GM21447 (cell line): ENCODE measurements at regions not wholly inside any gene's neighbourhood (a gene's known extent, or its start where the extent isn't known, plus 50 kb on each side); places are given as distances from the start of the nearest gene placed in this dataset.

ENCODE experiments used
- ATAC-seq: cut with Tn5 transposase; IDR thresholded peaks from one replicate; pipeline ENCODE4 v1.9.1; 2021; ENCODE audit not compliant: unreplicated experiment

DNA sequence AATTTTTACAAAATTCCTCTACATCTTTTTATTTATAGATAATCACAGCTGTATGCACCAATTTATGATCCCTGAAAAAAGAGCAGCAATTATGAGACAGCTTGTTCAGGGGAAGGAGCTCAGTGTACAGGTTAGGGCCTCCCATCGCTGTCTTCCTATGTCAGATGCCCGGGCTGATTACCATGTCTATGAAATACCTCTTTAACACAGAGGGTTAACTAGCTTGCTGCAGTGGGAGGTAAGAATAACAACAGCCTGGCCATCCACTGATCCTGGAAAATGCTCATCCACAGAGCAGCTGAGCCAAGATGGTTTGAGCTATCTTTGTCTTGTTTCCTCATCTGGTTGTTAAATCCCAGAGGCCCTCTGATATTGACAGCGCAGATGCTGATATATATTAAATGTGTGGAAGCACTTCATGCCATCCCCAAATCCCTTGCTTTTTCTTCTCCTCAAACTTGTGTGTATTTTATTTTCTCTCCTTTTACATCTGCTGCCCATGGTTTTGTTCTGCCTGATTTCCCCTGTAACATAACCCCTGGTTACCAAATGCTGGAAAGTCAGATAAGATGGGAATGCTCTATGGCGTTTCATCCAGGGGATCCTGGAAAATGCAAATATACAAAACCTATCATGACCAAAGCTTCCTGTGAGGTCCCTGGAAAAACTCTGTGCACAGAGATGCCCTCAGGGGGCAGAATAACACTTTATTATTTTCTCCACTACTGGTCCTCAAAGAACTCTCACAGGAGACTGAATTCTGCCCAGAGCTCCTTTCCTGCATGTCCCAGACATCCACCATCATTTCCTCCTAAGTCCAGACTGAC is 85.8 kb upstream of the PUDP start:
- no peak for ATAC-seq

DNA sequence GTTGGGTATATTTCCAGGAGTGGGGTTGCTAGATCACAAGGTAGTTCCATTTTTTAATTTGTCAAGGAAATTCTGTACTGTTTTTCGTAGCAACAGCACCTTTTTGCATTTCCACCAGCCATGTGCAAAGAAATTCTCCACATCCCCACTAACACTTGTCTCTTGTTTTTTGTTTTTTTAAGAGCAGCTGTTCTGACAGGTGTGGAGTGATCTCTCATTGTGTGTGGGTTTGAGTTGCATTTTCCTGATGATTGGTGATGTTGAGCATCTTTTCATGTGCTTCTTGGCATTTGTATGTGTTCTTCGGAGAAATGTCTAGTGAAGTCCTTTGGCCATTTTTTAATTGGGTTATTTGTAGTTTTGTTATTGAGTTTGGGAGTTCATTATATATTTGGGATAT is 80.3 kb upstream of the PUDP start:
- no peak for ATAC-seq

- ATAC-seq, result no peak
Measured at GRCh38 chrX:7225338-7225737, 77.4 kb upstream of the PUDP start.

DNA sequence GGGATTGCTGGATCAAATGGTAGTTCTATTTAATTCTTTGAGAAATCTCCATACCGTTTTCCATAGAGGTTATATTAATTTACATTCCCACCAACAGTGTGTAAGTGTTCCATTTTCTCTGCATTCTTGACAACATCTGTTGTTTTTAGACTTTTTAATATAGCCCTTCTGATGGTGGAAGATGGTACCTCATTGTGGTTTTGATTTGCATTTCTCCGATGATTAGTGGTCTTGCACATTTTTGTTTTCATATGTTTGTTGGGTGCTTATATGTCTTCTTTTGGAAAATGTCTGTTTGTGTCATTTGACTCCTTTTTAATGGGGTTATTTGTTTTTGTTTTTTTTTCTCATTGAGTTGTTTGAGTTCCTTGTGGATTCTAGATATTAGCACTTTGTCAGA is 75.3 kb upstream of the PUDP start:
- no peak for ATAC-seq

GRCh38 chrX:7220121-7220520 is 72.2 kb upstream of the PUDP start:
- no peak for ATAC-seq

DNA sequence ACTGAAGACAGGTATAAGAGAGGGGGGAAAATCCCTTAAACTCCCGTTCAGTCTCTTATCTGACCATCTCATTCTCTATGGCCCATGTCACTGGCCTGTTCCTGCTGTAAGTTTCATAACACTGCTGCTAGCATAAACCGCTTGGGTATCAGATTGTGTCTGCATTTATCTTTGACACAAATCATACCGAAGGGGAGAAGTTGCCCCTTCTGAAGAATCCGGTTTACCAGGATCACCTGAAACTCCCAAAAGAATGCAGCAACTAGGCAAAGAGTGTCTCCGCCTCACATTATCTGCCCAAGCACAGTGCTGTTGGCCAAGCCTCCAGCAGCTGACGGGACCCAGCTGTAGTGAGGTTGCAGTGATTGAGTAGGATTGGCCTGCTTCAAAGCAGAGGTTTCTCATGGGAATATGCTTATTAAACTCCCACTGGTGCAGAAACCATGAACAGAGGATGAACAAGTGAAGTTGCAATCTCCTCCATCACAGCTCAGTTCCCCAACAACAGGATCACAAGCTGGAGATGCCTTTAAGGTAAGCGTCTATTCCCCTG is 71.3 kb upstream of the PUDP start:
- ATAC-seq, result no peak

- no peak for ATAC-seq
Measured at GRCh38 chrX:7218321-7219152, 70.6 kb upstream of the PUDP start.

DNA sequence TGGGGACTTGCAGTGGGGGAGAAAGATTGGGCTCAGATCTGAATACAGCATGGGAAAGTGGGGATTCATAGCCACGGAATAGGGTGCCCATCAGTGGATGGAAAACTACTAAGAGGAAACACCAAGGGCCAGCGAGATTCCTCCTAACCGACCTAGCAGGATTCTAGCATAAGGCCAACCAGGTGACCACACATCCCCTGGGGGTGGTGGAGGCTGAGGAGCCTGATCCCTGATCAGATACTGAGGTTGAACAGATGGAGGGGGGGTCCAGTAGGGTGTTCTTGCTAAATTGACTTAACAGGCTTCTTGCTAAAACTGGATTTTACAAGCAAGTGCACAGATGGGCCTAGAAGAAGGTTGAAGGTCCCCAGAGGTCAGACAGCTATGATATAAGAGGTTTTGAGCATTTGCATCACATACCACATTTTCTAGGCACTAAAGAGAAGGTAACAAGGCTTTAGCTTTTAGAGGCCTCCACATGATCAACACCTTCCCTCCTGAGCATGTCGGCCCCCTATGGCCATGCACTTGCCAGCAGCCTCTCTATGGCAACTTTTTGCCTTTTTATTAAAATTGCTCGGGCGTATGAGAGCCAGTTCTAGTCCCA is 69.1 kb upstream of the PUDP start:
- ATAC-seq, result no peak

GRCh38 chrX:7215842-7216241 is 67.9 kb upstream of the PUDP start:
- ATAC-seq, result no peak

- ATAC-seq, result no peak
Measured at GRCh38 chrX:7214251-7214650, 66.3 kb upstream of the PUDP start.

GRCh38 chrX:7205037-7205577 is 57.2 kb upstream of the PUDP start:
- no peak for ATAC-seq

GRCh38 chrX:7204619-7205018 is 56.7 kb upstream of the PUDP start:
- ATAC-seq, result no peak

GRCh38 chrX:7202206-7202605 is 54.3 kb upstream of the PUDP start:
- ATAC-seq, result no peak

DNA sequence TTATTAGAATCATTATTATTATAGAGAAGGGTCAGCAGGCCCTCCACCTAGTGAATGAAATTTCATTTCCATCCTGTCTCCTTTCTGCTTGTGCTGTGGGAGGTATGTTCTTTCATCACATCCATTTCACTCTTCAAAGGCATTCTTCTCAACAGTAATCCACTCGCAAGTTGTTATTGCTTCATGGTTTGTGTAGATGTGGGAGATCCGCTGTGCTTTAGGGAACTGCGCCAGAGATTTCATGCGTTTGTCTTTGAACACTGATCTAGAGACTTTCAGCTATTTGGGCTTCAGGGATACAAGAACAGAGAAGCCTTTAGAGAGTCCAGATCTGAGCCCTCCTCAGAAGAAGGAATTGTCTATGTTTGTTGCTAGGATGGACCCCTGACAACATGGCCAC is 53.5 kb upstream of the PUDP start:
- no peak for ATAC-seq

- no peak for ATAC-seq
Measured at GRCh38 chrX:7198499-7198898, 50.5 kb upstream of the PUDP start.
